ENCODE measurements at regions not wholly inside any gene's neighbourhood (a gene's known extent, or its start where the extent isn't known, plus 50 kb on each side); places are given as distances from the start of the nearest gene placed in this dataset.

DNA sequence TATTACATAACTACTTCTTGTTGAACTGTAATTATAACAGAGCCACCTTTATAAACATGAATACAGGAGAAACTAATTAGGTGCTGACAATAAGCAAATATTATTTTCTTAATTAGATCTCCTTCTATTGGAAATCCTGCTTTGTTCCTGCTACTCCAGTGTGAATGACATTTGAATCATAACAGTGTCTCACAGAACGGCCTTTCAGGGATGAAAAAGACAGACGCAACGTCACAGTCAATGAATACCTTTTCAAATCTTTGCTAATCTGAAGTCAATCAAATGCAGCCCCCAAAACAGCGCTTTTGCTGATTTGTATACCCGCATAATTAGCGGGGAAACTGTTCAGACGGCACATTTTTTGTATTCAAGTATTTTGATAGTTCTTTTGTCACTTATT, 240.4 kb upstream of the CDH8 start:
- Histone ChIP-seq H3K4me3 (ENCODE audit: low read depth in 2 of 2, low read length in 2 of 2) (no peak overlapping the region), H3K9me3 (ENCODE audit: control insufficient read depth, insufficient read depth, low read depth, low read length) (no peaks in the 10 kb centered on the region), H3K27ac (ENCODE audit: low read length) (no peak overlapping the region), H3K36me3 (ENCODE audit: control insufficient read depth, insufficient read depth, low read length) (no peaks in the 10 kb centered on the region), H3K4me1 (ENCODE audit: control insufficient read depth, insufficient read depth, low read length) (no peaks in the 10 kb centered on the region), H3K27me3 (ENCODE audit: control insufficient read depth, insufficient read depth, low read length) (no peaks in the 10 kb centered on the region)
- DNase-seq (ENCODE audit: low read depth, low spot score): no peak
- no peak for ATAC-seq
- POLR2A ChIA-PET: no interaction called here
- no TSS peak for BruUV-seq (replicated peaks)
- TF ChIP-seq, protein P1, sequence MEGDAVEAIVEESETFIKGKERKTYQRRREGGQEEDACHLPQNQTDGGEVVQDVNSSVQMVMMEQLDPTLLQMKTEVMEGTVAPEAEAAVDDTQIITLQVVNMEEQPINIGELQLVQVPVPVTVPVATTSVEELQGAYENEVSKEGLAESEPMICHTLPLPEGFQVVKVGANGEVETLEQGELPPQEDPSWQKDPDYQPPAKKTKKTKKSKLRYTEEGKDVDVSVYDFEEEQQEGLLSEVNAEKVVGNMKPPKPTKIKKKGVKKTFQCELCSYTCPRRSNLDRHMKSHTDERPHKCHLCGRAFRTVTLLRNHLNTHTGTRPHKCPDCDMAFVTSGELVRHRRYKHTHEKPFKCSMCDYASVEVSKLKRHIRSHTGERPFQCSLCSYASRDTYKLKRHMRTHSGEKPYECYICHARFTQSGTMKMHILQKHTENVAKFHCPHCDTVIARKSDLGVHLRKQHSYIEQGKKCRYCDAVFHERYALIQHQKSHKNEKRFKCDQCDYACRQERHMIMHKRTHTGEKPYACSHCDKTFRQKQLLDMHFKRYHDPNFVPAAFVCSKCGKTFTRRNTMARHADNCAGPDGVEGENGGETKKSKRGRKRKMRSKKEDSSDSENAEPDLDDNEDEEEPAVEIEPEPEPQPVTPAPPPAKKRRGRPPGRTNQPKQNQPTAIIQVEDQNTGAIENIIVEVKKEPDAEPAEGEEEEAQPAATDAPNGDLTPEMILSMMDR (IDR thresholded peaks at IDR 0.05): no peak
- no peak for TF ChIP-seq TCF7L2 (IDR thresholded peaks at IDR 0.05; ENCODE audit: low read depth, low read length)
- TF ChIP-seq POLR2AphosphoS5 (IDR thresholded peaks at IDR 0.05; ENCODE audit: low read depth, low read length): no peak
- TF ChIP-seq, protein P2, sequence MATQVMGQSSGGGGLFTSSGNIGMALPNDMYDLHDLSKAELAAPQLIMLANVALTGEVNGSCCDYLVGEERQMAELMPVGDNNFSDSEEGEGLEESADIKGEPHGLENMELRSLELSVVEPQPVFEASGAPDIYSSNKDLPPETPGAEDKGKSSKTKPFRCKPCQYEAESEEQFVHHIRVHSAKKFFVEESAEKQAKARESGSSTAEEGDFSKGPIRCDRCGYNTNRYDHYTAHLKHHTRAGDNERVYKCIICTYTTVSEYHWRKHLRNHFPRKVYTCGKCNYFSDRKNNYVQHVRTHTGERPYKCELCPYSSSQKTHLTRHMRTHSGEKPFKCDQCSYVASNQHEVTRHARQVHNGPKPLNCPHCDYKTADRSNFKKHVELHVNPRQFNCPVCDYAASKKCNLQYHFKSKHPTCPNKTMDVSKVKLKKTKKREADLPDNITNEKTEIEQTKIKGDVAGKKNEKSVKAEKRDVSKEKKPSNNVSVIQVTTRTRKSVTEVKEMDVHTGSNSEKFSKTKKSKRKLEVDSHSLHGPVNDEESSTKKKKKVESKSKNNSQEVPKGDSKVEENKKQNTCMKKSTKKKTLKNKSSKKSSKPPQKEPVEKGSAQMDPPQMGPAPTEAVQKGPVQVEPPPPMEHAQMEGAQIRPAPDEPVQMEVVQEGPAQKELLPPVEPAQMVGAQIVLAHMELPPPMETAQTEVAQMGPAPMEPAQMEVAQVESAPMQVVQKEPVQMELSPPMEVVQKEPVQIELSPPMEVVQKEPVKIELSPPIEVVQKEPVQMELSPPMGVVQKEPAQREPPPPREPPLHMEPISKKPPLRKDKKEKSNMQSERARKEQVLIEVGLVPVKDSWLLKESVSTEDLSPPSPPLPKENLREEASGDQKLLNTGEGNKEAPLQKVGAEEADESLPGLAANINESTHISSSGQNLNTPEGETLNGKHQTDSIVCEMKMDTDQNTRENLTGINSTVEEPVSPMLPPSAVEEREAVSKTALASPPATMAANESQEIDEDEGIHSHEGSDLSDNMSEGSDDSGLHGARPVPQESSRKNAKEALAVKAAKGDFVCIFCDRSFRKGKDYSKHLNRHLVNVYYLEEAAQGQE (IDR thresholded peaks at IDR 0.05; ENCODE audit: insufficient read depth in 1 of 2, low read depth in 2 of 2, low read length in 1 of 2): no peak
- TF ChIP-seq SIN3A (IDR thresholded peaks at IDR 0.05; ENCODE audit: borderline replicate concordance, insufficient read depth, low read depth, low read length): no peak
- in situ Hi-C loops (cut with HindIII; ENCODE audit: low pct_unique_long_range_greater_than_20kb, low sequenced_read_pairs) (no loop called here), intact Hi-C loops (cut with micrococcal nuclease; ENCODE audit: unreplicated experiment) (no loop called here)
- CTCF ChIA-PET: no interaction called here

DNA sequence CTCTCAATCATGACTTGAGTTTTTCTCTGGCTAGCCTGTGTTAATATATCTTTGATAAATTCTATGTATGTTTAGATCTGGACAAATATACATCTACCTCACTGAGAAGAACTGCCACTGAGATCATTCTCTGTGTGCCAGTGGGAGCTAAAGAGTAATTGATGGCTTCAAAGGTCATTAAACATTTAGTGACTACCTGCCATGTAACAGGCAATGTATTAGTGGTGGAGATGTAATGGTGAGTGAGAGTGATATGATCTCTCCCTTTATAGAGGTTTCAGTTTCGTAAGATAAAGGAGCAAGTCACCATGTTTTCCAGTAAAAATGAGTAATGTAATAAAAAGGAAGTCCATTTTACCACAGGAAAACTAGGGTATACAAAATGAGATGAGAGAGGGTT, 235.8 kb upstream of the CDH8 start:
- H3K27ac ChIP-seq (ENCODE audit: low read length): no peak overlapping the region
- no peaks in the 10 kb centered on the region for H3K36me3 ChIP-seq (ENCODE audit: control insufficient read depth, insufficient read depth, low read length)
- ATAC-seq: no peak
- no TSS peak for BruUV-seq (replicated peaks)
- H3K9me3 ChIP-seq (ENCODE audit: control insufficient read depth, insufficient read depth, low read depth, low read length): no peaks in the 10 kb centered on the region
- no peaks in the 10 kb centered on the region for H3K4me1 ChIP-seq (ENCODE audit: control insufficient read depth, insufficient read depth, low read length)
- no peak overlapping the region for H3K4me3 ChIP-seq (ENCODE audit: low read depth in 2 of 2, low read length in 2 of 2)
- ChIA-PET CTCF (no interaction called here), POLR2A (no interaction called here)
- in situ Hi-C loops (cut with HindIII; ENCODE audit: low pct_unique_long_range_greater_than_20kb, low sequenced_read_pairs): no loop called here
- intact Hi-C loops (cut with micrococcal nuclease; ENCODE audit: unreplicated experiment): no loop called here
- TF ChIP-seq, protein P2 (IDR thresholded peaks at IDR 0.05; ENCODE audit: insufficient read depth in 1 of 2, low read depth in 2 of 2, low read length in 1 of 2): no peak
- no peak for TF ChIP-seq SIN3A (IDR thresholded peaks at IDR 0.05; ENCODE audit: borderline replicate concordance, insufficient read depth, low read depth, low read length)
- no peak for TF ChIP-seq TCF7L2 (IDR thresholded peaks at IDR 0.05; ENCODE audit: low read depth, low read length)
- TF ChIP-seq, protein P1 (IDR thresholded peaks at IDR 0.05): no peak
- TF ChIP-seq POLR2AphosphoS5 (IDR thresholded peaks at IDR 0.05; ENCODE audit: low read depth, low read length): no peak
- no peaks in the 10 kb centered on the region for H3K27me3 ChIP-seq (ENCODE audit: control insufficient read depth, insufficient read depth, low read length)
- DNase-seq (ENCODE audit: low read depth, low spot score): no peak
